Osteoblast (primary cell): ENCODE measurements at regions not wholly inside any gene's neighbourhood (a gene's known extent, or its start where the extent isn't known, plus 50 kb on each side); places are given as distances from the start of the nearest gene placed in this dataset. TPM values are rescaled to one million over a fixed set of nuclear protein-coding genes. Genes with fewer than 3 reads are reported as not detected.

Source experiments
- DNase-seq: peaks from one replicate; pipeline ENCODE4 v3.0.0; 2011; ENCODE audit warnings: low spot score, mixed read lengths; ENCODE audit not compliant: insufficient read length; ENCODE audit errors: missing footprints
- H2AFZ ChIP-seq: 2 replicates; pipeline ENCODE4 v1.6.0; 2011; ENCODE audit warnings: mild to moderate bottlenecking, low read length
- H3K27ac ChIP-seq: 2 replicates; pipeline ENCODE4 v1.5.1; 2011; ENCODE audit warnings: mild to moderate bottlenecking, low read depth, low read length, moderate library complexity
- H3K27me3 ChIP-seq: 2 replicates; pipeline ENCODE4 v1.6.0; 2012; ENCODE audit warnings: mild to moderate bottlenecking, control low read depth, inconsistent platforms, low read length, moderate library complexity; ENCODE audit not compliant: insufficient read depth
- H3K36me3 ChIP-seq: 2 replicates; pipeline ENCODE4 v1.5.1; 2011; ENCODE audit warnings: mild to moderate bottlenecking, low read length, control low read depth, moderate library complexity; ENCODE audit not compliant: insufficient read depth
- H3K4me1 ChIP-seq: 2 replicates; pipeline ENCODE4 v1.5.1; 2011; ENCODE audit warnings: mild to moderate bottlenecking, low read length, control low read depth, moderate library complexity; ENCODE audit not compliant: insufficient read depth
- H3K4me2 ChIP-seq: 2 replicates; pipeline ENCODE4 v1.6.0; 2011; ENCODE audit warnings: mild to moderate bottlenecking, low read length; ENCODE audit not compliant: insufficient read depth
- H3K4me3 ChIP-seq: fragments of 200-600 bp; sonication (generic); 3 replicates; pipeline ENCODE4 v1.5.1; 2012; ENCODE audit warnings: mild to moderate bottlenecking, low read length, inconsistent platforms; ENCODE audit not compliant: insufficient read depth
- H3K79me2 ChIP-seq: 2 replicates; pipeline ENCODE4 v1.6.0; 2012; ENCODE audit warnings: mild to moderate bottlenecking, low read length, control low read depth, inconsistent platforms; ENCODE audit not compliant: insufficient read depth
- H3K9me3 ChIP-seq: 2 replicates; pipeline ENCODE4 v1.5.1; 2011; ENCODE audit warnings: low read depth, low read length, control low read depth
- H4K20me1 ChIP-seq: 2 replicates; pipeline ENCODE4 v1.6.0; 2012; ENCODE audit warnings: mild to moderate bottlenecking, low read length, control low read depth; ENCODE audit not compliant: insufficient read depth
- CTCF ChIP-seq: IDR thresholded peaks from 2 replicates; pipeline ENCODE4 v1.5.1; 2011; ENCODE audit warnings: mild to moderate bottlenecking, low read depth, low read length, moderate library complexity; ENCODE audit errors: extremely low read depth
- small RNA-seq: library from RNA; depleted of rRNA; stranded (forward); fragments of <200 nt; gene quantifications from one replicate; pipeline ENCODE3, GENCODE V24; 2012

DNA sequence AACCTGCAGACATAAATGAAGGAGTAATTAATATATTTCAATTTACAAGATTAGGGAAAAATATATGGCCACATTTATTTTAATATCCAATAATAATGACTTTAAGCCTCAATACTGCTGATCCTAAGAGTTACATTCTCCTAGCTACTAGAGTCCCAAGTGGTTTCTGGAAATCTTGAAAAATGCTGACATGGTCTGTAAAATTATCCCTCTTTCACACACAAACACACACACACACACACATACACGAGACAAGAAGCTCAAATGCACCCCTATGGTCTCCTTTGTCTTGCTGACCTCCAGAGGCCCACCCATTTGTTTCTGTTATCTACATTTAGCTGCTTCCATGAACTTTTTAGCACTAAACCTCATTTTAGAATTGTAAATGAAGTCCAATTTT is 53.0 kb upstream of the USP15 start:
- no peaks in the 10 kb centered on the region for H3K36me3 ChIP-seq
- no peak for TF ChIP-seq CTCF
- H4K20me1 ChIP-seq = no peaks in the 10 kb centered on the region
- no peak overlapping the region for H2AFZ ChIP-seq
- no peak overlapping the region for H3K4me3 ChIP-seq
- DNase-seq = no peak
- H3K27ac ChIP-seq = no peak overlapping the region
- H3K9me3 ChIP-seq = no peaks in the 10 kb centered on the region
- peaks cover 2% of the 10 kb centered on the region for H3K4me1 ChIP-seq
- no peaks in the 10 kb centered on the region for H3K27me3 ChIP-seq
- no peaks in the 10 kb centered on the region for H3K79me2 ChIP-seq
- no peak overlapping the region for H3K4me2 ChIP-seq

Small RNA genes in the stretch of these regions (small RNA-seq; reads per million reads assigned to genes)
- gene RF00019 (not detected), gene RF00413 (0.37 reads per million)
